ENCODE measurements at regions not wholly inside any gene's neighbourhood (a gene's known extent, or its start where the extent isn't known, plus 50 kb on each side); places are given as distances from the start of the nearest gene placed in this dataset.

GRCh38 chr21:15355066-15355465 is 290.3 kb upstream of the NRIP1 start:
- H3K27me3 ChIP-seq (ENCODE audit: control insufficient read depth, insufficient read depth, low read length) = no peaks in the 10 kb centered on the region
- no TSS peak for BruUV-seq (replicated peaks)
- ATAC-seq (no peak), DNase-seq (ENCODE audit: low read depth, low spot score) (no peak)
- TF ChIP-seq, protein P1, sequence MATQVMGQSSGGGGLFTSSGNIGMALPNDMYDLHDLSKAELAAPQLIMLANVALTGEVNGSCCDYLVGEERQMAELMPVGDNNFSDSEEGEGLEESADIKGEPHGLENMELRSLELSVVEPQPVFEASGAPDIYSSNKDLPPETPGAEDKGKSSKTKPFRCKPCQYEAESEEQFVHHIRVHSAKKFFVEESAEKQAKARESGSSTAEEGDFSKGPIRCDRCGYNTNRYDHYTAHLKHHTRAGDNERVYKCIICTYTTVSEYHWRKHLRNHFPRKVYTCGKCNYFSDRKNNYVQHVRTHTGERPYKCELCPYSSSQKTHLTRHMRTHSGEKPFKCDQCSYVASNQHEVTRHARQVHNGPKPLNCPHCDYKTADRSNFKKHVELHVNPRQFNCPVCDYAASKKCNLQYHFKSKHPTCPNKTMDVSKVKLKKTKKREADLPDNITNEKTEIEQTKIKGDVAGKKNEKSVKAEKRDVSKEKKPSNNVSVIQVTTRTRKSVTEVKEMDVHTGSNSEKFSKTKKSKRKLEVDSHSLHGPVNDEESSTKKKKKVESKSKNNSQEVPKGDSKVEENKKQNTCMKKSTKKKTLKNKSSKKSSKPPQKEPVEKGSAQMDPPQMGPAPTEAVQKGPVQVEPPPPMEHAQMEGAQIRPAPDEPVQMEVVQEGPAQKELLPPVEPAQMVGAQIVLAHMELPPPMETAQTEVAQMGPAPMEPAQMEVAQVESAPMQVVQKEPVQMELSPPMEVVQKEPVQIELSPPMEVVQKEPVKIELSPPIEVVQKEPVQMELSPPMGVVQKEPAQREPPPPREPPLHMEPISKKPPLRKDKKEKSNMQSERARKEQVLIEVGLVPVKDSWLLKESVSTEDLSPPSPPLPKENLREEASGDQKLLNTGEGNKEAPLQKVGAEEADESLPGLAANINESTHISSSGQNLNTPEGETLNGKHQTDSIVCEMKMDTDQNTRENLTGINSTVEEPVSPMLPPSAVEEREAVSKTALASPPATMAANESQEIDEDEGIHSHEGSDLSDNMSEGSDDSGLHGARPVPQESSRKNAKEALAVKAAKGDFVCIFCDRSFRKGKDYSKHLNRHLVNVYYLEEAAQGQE (IDR thresholded peaks at IDR 0.05; ENCODE audit: insufficient read depth in 1 of 2, low read depth in 2 of 2, low read length in 1 of 2) = no peak
- TF ChIP-seq SIN3A (IDR thresholded peaks at IDR 0.05; ENCODE audit: borderline replicate concordance, insufficient read depth, low read depth, low read length) (no peak), TCF7L2 (IDR thresholded peaks at IDR 0.05; ENCODE audit: low read depth, low read length) (no peak), POLR2AphosphoS5 (IDR thresholded peaks at IDR 0.05; ENCODE audit: low read depth, low read length) (no peak)
- TF ChIP-seq, protein P2, sequence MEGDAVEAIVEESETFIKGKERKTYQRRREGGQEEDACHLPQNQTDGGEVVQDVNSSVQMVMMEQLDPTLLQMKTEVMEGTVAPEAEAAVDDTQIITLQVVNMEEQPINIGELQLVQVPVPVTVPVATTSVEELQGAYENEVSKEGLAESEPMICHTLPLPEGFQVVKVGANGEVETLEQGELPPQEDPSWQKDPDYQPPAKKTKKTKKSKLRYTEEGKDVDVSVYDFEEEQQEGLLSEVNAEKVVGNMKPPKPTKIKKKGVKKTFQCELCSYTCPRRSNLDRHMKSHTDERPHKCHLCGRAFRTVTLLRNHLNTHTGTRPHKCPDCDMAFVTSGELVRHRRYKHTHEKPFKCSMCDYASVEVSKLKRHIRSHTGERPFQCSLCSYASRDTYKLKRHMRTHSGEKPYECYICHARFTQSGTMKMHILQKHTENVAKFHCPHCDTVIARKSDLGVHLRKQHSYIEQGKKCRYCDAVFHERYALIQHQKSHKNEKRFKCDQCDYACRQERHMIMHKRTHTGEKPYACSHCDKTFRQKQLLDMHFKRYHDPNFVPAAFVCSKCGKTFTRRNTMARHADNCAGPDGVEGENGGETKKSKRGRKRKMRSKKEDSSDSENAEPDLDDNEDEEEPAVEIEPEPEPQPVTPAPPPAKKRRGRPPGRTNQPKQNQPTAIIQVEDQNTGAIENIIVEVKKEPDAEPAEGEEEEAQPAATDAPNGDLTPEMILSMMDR (IDR thresholded peaks at IDR 0.05) = no peak
- ChIA-PET POLR2A (no interaction called here), CTCF (no interaction called here)
- in situ Hi-C loops (cut with HindIII; ENCODE audit: low pct_unique_long_range_greater_than_20kb, low sequenced_read_pairs) (no loop called here), intact Hi-C loops (cut with micrococcal nuclease; ENCODE audit: unreplicated experiment) (no loop called here)
- H3K4me3 ChIP-seq (ENCODE audit: low read depth in 2 of 2, low read length in 2 of 2) = no peak overlapping the region
- H3K4me1 ChIP-seq (ENCODE audit: control insufficient read depth, insufficient read depth, low read length) = no peaks in the 10 kb centered on the region
- no peaks in the 10 kb centered on the region for H3K36me3 ChIP-seq (ENCODE audit: control insufficient read depth, insufficient read depth, low read length)
- H3K9me3 ChIP-seq (ENCODE audit: control insufficient read depth, insufficient read depth, low read depth, low read length) = no peaks in the 10 kb centered on the region
- H3K27ac ChIP-seq (ENCODE audit: low read length) = no peak overlapping the region

- Histone ChIP-seq H3K36me3 (ENCODE audit: control insufficient read depth, insufficient read depth, low read length) (no peaks in the 10 kb centered on the region), H3K27me3 (ENCODE audit: control insufficient read depth, insufficient read depth, low read length) (no peaks in the 10 kb centered on the region), H3K4me3 (ENCODE audit: low read depth in 2 of 2, low read length in 2 of 2) (no peak overlapping the region), H3K27ac (ENCODE audit: low read length) (no peak overlapping the region), H3K9me3 (ENCODE audit: control insufficient read depth, insufficient read depth, low read depth, low read length) (no peaks in the 10 kb centered on the region), H3K4me1 (ENCODE audit: control insufficient read depth, insufficient read depth, low read length) (no peaks in the 10 kb centered on the region)
- intact Hi-C loops (cut with micrococcal nuclease; ENCODE audit: unreplicated experiment) = no loop called here
- in situ Hi-C loops (cut with HindIII; ENCODE audit: low pct_unique_long_range_greater_than_20kb, low sequenced_read_pairs) = no loop called here
- POLR2A ChIA-PET = no interaction called here
- no TSS peak for BruUV-seq (replicated peaks)
- no peak for DNase-seq (ENCODE audit: low read depth, low spot score)
- ATAC-seq = no peak
- no peak for TF ChIP-seq SIN3A (IDR thresholded peaks at IDR 0.05; ENCODE audit: borderline replicate concordance, insufficient read depth, low read depth, low read length)
- TF ChIP-seq, protein P2 (IDR thresholded peaks at IDR 0.05) = no peak
- TF ChIP-seq TCF7L2 (IDR thresholded peaks at IDR 0.05; ENCODE audit: low read depth, low read length) = no peak
- TF ChIP-seq, protein P1 (IDR thresholded peaks at IDR 0.05; ENCODE audit: insufficient read depth in 1 of 2, low read depth in 2 of 2, low read length in 1 of 2) = no peak
- no peak for TF ChIP-seq POLR2AphosphoS5 (IDR thresholded peaks at IDR 0.05; ENCODE audit: low read depth, low read length)
- CTCF ChIA-PET = no interaction called here
Observed at GRCh38 chr21:15359251-15359650, 294.5 kb upstream of the NRIP1 start.

Measured in Panc1 (cell line).